Neuronal stem cell (in vitro differentiated cells): ENCODE measurements at regions not wholly inside any gene's neighbourhood (a gene's known extent, or its start where the extent isn't known, plus 50 kb on each side); places are given as distances from the start of the nearest gene placed in this dataset.

Experiments used
- DNase-seq: peaks from one replicate; pipeline ENCODE4 v3.0.0-alpha.2; 2013; ENCODE audit warnings: low spot score
- H2AFZ ChIP-seq: one replicate; pipeline ENCODE4 v1.6.1; 2013; ENCODE audit warnings: mild to moderate bottlenecking, low read length, inconsistent platforms
- H2AK5ac ChIP-seq: 2 replicates; pipeline ENCODE4 v1.6.1; 2013; ENCODE audit warnings: low read depth, mild to moderate bottlenecking, inconsistent platforms, low read length, moderate library complexity, mixed read lengths
- H2BK120ac ChIP-seq: 2 replicates; pipeline ENCODE4 v1.6.1; 2013; ENCODE audit warnings: low read depth, mild to moderate bottlenecking, inconsistent platforms, low read length, moderate library complexity, mixed read lengths
- H2BK12ac ChIP-seq: one replicate; pipeline ENCODE4 v1.6.1; 2013; ENCODE audit warnings: low read length, inconsistent platforms
- H2BK15ac ChIP-seq: 2 replicates; pipeline ENCODE4 v1.6.1; 2013; ENCODE audit warnings: mild to moderate bottlenecking, low read length, inconsistent platforms, mixed read lengths
- H2BK5ac ChIP-seq: one replicate; pipeline ENCODE4 v1.6.1; 2013; ENCODE audit warnings: inconsistent platforms, mild to moderate bottlenecking, low read length, moderate library complexity
- H3K14ac ChIP-seq: one replicate; pipeline ENCODE4 v1.6.1; 2013; ENCODE audit warnings: low read length, inconsistent platforms
- H3K18ac ChIP-seq: 2 replicates; pipeline ENCODE4 v1.6.1; 2013; ENCODE audit warnings: low read length, inconsistent platforms
- H3K23ac ChIP-seq: 2 replicates; pipeline ENCODE4 v1.6.1; 2013; ENCODE audit warnings: low read depth, mild to moderate bottlenecking, mixed read lengths, low read length, inconsistent platforms; ENCODE audit not compliant: poor library complexity
- H3K27ac ChIP-seq: replicated peaks from 3 replicates; pipeline ENCODE4 v1.5.1; 2013; ENCODE audit warnings: low read length, inconsistent platforms
- H3K27me3 ChIP-seq, 3 experiments: 2 replicates each; pipeline ENCODE4 v1.6.1; 2013; ENCODE audit warnings: low read length in 3 of 3, mild to moderate bottlenecking in 2 of 3, inconsistent platforms in 1 of 3, low read depth in 1 of 3, mixed read lengths in 1 of 3, moderate library complexity in 1 of 3; ENCODE audit not compliant: control insufficient read depth in 3 of 3, insufficient read depth in 3 of 3
- H3K36me3 ChIP-seq, 2 donors: replicated peaks in 1 of 2; 2 replicates each; pipeline ENCODE4 v1.6.1; 2013; ENCODE audit warnings: low read length in 2 of 2; ENCODE audit not compliant: control insufficient read depth in 2 of 2, insufficient read depth in 2 of 2
- H3K4ac ChIP-seq: 2 replicates; pipeline ENCODE4 v1.6.1; 2013; ENCODE audit warnings: inconsistent platforms, mild to moderate bottlenecking, low read length, moderate library complexity
- H3K4me1 ChIP-seq, 2 donors: 1 replicate in 1 of 2; 2 replicates in 1 of 2; pipeline ENCODE4 v1.6.1; 2013; ENCODE audit warnings: low read length in 2 of 2, low read depth in 1 of 2; ENCODE audit not compliant: control insufficient read depth in 2 of 2, insufficient read depth in 1 of 2
- H3K4me2 ChIP-seq: one replicate; pipeline ENCODE4 v1.6.1; 2013; ENCODE audit warnings: mild to moderate bottlenecking, low read length, inconsistent platforms; ENCODE audit not compliant: insufficient read depth, poor library complexity, severe bottlenecking
- H3K4me3 ChIP-seq, 2 donors: 2 replicates each; pipeline ENCODE4 v1.5.1; 2013; ENCODE audit warnings: low read length in 2 of 2, mild to moderate bottlenecking in 2 of 2, inconsistent platforms in 1 of 2, moderate library complexity in 1 of 2
- H3K79me1 ChIP-seq: one replicate; pipeline ENCODE4 v1.6.1; 2013; ENCODE audit warnings: low read depth, mild to moderate bottlenecking, inconsistent platforms, low read length, moderate library complexity
- H3K9ac ChIP-seq: one replicate; pipeline ENCODE4 v1.6.1; 2013; ENCODE audit warnings: mild to moderate bottlenecking, low read depth, low read length, inconsistent platforms; ENCODE audit not compliant: poor library complexity
- H3K9me3 ChIP-seq, 2 donors: replicated peaks in 1 of 2; 2 replicates each; pipeline versions ENCODE3 to v1.6.1; 2013; ENCODE audit warnings: low read length in 2 of 2, mild to moderate bottlenecking in 2 of 2, inconsistent platforms in 1 of 2, low read depth in 1 of 2, mixed read lengths in 1 of 2, moderate library complexity in 1 of 2; ENCODE audit not compliant: control insufficient read depth in 2 of 2, insufficient read depth in 1 of 2
- H4K8ac ChIP-seq: one replicate; pipeline ENCODE4 v1.6.1; 2013; ENCODE audit warnings: low read depth, mild to moderate bottlenecking, inconsistent platforms, low read length, moderate library complexity
- H4K91ac ChIP-seq: one replicate; pipeline ENCODE4 v1.6.1; 2013; ENCODE audit warnings: low read length, low read depth, mild to moderate bottlenecking, inconsistent platforms; ENCODE audit not compliant: poor library complexity
- WGBS, 2 donors: extraction: QIAGEN DNeasy Blood & Tissue Kit; methylation state at CpG; one replicate each; pipeline ENCODE4 v1.1.7; 2013; ENCODE audit warnings: missing lambda C conversion rate in 2 of 2, mixed read lengths in 1 of 2; ENCODE audit not compliant: insufficient read length in 2 of 2, insufficient replicate concordance in 1 of 2; ENCODE audit errors: extremely low coverage in 2 of 2; 5-methylcytosine and 5-hydroxymethylcytosine counted together

DNA sequence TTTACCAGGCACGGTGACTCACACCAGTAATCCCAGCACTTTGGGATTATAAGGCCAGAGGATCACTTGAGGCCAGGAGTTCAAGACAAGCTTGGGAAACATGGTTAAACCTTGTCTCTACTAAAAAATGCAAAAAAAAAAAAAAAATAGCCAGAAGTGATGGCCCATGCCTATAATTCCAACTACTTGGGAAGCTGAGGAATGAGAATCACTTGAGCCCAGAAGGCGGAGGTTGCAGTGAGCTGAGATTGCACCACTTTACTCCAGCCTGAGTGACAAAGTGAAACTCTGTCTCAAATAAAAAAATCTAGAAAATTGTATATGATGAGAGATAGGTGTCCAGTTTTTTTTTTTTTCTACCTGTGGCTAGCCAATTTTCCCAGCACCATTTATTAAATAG, 578.2 kb downstream of the ANKRD7 start:
- Histone ChIP-seq H4K8ac (no peak overlapping the region), H2AFZ (no peak overlapping the region), H3K4me1 (no peaks in the 10 kb centered on the region), H3K79me1 (no peaks in the 10 kb centered on the region), H2BK120ac (no peak overlapping the region), H3K23ac (no peak overlapping the region), H4K91ac (no peak overlapping the region), H3K9ac (no peak overlapping the region), H3K9me3 (no peaks in the 10 kb centered on the region), H3K14ac (no peak overlapping the region), H3K4me3 (no peak overlapping the region), H2BK15ac (no peak overlapping the region), H2BK5ac (no peak overlapping the region), H2AK5ac (no peak overlapping the region), H2BK12ac (no peak overlapping the region), H3K4ac (no peak overlapping the region), H3K18ac (no peak overlapping the region), H3K27me3 (no peaks in the 10 kb centered on the region), H3K36me3 (no peaks in the 10 kb centered on the region), H3K27ac (no peak overlapping the region), H3K4me2 (no peak overlapping the region)
- DNase-seq = no peak
- no CpG with 5 or more reads among the region's 2 CpGs for WGBS, 2 donors

DNA sequence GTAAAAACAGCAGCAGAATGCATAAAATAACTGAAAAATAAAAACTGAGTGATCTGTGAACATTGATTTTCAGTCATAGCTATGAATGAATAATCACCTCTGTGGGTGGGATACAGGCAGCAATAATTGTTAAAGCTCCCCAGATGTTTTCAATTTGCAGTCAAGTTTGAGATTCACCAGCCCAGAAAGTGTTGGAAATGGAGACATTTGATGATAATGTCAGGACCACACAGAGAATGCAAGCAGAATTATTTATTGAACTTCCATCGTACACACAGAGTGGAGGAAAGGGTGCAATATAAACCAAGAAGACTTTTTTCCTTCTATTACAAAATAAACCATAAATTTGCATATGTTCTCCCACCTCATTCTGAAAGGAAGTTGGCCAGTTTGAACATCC, 601.7 kb downstream of the ANKRD7 start:
- Histone ChIP-seq H3K14ac (no peak overlapping the region), H3K4ac (no peak overlapping the region), H3K9me3 (no peaks in the 10 kb centered on the region), H2AFZ (no peak overlapping the region), H3K4me3 (no peak overlapping the region), H4K8ac (no peak overlapping the region), H2BK15ac (no peak overlapping the region), H3K4me1 (no peaks in the 10 kb centered on the region), H3K27ac (no peak overlapping the region), H3K23ac (no peak overlapping the region), H2BK12ac (no peak overlapping the region), H3K18ac (no peak overlapping the region), H3K9ac (no peak overlapping the region), H3K36me3 (no peaks in the 10 kb centered on the region), H2AK5ac (no peak overlapping the region), H2BK5ac (no peak overlapping the region), H3K79me1 (no peaks in the 10 kb centered on the region), H3K4me2 (no peak overlapping the region), H2BK120ac (no peak overlapping the region), H4K91ac (no peak overlapping the region), H3K27me3 (no peaks in the 10 kb centered on the region)
- no peak for DNase-seq
- WGBS, 2 donors = no CpG with 5 or more reads among the region's 1 CpG

DNA sequence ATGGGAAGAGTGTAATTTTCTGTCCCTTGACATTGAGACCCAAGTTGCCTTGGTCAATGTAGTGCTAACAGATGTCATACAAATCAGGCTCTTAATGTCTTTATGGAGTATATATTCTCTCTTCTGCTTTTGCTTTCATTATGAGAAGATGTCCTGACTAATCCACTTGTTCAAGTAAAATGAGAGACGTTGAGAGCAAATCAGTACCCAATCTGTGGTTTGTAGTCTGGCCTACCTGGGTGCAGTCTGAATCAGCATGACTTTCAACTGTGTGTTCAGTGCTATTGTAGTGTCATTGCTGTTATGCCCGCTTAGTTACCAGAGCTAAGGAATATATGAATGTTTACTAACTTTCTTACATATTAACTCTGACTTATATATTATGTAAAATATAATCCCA, 612.4 kb downstream of the ANKRD7 start:
- Histone ChIP-seq H3K4ac (no peak overlapping the region), H2BK120ac (no peak overlapping the region), H2AK5ac (no peak overlapping the region), H3K9ac (no peak overlapping the region), H3K4me3 (no peak overlapping the region), H3K27me3 (no peaks in the 10 kb centered on the region), H3K27ac (no peak overlapping the region), H4K91ac (no peak overlapping the region), H3K18ac (no peak overlapping the region), H4K8ac (no peak overlapping the region), H2BK12ac (no peak overlapping the region), H3K23ac (no peak overlapping the region), H3K14ac (no peak overlapping the region), H3K4me2 (no peak overlapping the region), H3K79me1 (no peaks in the 10 kb centered on the region), H2BK15ac (no peak overlapping the region), H3K9me3 (peaks cover 0 to 4% of the 10 kb centered on the region in 2 donors), H3K36me3 (no peaks in the 10 kb centered on the region), H2BK5ac (no peak overlapping the region), H3K4me1 (no peaks in the 10 kb centered on the region), H2AFZ (no peak overlapping the region)
- no peak for DNase-seq
- no CpG with 5 or more reads among the region's 2 CpGs for WGBS, 2 donors

- Histone ChIP-seq H3K9ac (no peak overlapping the region), H4K8ac (no peak overlapping the region), H2BK120ac (no peak overlapping the region), H2AK5ac (no peak overlapping the region), H3K4me2 (no peak overlapping the region), H3K23ac (no peak overlapping the region), H3K36me3 (no peaks in the 10 kb centered on the region), H2AFZ (no peak overlapping the region), H3K4me3 (no peak overlapping the region), H3K27me3 (no peaks in the 10 kb centered on the region), H3K27ac (no peak overlapping the region), H2BK15ac (no peak overlapping the region), H2BK12ac (no peak overlapping the region), H3K14ac (no peak overlapping the region), H3K9me3 (no peaks in the 10 kb centered on the region), H3K4me1 (no peaks in the 10 kb centered on the region), H4K91ac (no peak overlapping the region), H3K4ac (no peak overlapping the region), H2BK5ac (no peak overlapping the region), H3K18ac (no peak overlapping the region), H3K79me1 (no peaks in the 10 kb centered on the region)
- no CpG with 5 or more reads among the region's 4 CpGs for WGBS, 2 donors
- DNase-seq = no peak
These were observed 615.0 kb downstream of the ANKRD7 start for GRCh38 chr7:118839515-118839914.
